GM19324 (cell line): ENCODE measurements at regions not wholly inside any gene's neighbourhood (a gene's known extent, or its start where the extent isn't known, plus 50 kb on each side); places are given as distances from the start of the nearest gene placed in this dataset.
"Not testable (repeated sequence)": the region's sequence is repeated elsewhere in the genome, so short reads cannot be mapped to it uniquely, and the experiment has no call there.

Experiments
- ATAC-seq: cut with Tn5 transposase; IDR thresholded peaks from one replicate; pipeline ENCODE4 v1.9.1; 2021; ENCODE audit warnings: mild to moderate bottlenecking, moderate library complexity; ENCODE audit not compliant: unreplicated experiment, low FRiP score

DNA sequence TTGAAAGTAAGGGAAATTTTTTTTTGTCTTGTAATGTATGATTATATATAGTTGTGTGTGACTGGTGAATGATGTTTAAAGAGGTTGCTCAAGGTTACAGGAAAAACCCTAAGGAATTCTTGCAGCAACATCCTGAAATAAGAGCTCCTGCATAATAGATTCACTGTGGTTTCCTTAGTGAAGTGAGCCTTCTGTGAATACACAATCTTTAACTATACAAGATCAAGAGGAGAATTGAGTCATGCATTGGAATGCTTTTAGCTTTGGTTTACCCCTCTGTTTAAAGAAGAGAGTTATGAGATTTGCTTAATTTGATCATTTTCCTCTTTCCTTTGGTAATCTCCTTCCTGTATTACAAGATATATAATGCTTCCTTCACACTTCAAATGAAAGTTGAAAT is 141.6 kb upstream of the EYA4 start:
- no peak for ATAC-seq

DNA sequence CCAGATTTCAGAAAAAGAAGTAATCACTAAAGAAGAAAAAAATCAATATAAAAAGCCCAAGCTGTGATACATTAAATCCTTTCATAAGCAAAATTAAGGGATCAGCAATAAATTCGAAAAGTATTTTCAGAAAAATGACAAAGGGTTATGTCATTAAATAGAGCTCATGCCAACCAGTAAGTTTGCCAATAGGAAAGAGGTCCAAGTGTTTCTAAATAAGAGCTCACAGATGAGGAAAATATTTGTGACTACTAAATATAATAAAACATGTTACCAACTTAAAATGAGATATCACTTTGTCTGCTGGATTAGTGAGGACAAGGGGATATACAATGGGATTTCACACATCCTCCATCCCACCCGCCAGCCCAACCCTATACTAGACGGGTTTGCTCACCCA is 140.3 kb upstream of the EYA4 start:
- no peak for ATAC-seq

DNA sequence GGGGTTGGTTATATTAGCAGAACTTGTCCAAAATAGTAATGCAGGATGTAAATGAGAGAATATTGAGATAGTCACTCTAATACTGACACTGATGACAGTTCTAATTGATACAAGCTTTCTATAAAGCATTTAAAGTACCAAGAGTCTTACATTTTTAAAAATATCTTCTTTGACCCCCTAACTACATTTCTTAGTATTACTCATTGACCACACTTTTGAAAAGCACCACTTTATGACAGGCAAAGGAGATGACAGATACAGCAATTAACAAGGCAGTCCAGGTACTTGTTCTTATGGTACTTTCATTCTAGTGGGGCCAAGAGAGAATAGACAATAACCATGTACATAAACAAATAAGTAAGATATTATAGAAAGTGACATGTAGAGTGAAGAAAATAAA is 139.4 kb upstream of the EYA4 start:
- no peak for ATAC-seq

DNA sequence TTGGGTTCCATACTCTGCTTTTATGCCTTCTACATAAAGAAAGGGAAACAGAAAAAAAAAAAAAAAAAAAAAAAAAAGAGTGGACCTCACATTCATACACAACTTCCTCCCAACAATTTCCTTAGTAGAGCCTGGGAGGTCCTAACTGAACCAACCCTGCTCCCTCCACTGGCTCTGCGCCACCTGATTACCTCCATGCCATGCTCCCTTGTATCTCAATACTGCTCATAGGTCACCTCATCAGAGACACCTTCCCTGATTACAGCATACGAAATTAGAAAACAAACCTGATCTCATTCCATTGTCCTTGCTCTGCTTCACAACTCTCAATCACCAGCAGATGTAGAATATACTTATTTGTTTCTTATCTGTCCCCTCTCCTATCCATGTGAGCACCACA is 134.2 kb upstream of the EYA4 start:
- ATAC-seq: no peak

DNA sequence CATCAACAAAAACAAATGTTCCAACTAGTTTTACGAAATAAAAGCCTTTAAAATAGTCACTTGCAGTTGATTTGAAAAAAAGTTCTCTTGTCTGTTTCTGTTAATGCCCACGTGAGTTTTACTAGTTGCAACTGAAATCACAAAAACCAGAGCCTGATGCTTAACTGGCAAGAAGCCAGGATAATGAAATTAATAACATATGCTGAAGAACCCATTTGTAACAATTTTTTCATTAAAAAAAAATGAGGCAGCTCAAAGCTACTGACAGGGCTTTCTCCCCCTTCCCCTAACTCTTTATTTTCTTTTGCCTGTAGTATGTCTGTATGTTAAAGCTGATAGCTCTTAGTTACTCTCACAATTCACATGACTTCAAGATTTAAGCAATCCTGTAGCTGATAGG is 132.7 kb upstream of the EYA4 start:
- ATAC-seq: no peak

DNA sequence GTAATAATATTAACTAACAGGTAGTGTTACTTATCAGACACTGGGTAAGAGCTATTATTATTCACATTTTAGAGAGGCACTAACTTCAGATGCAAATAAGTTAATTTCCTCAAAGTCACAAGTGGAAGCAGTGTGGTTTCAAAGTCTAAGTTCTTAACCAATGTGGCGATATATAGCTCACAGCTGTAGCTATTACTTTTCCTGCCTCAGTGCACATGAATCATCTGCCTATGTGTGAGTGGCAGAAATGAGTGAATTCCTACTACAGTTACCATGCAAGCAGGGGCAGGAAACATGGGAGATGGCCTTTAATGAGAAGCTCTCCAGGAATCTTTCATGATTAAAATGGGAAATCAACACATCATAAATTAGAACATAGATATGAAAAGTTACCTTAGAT is 126.2 kb upstream of the EYA4 start:
- no peak for ATAC-seq

DNA sequence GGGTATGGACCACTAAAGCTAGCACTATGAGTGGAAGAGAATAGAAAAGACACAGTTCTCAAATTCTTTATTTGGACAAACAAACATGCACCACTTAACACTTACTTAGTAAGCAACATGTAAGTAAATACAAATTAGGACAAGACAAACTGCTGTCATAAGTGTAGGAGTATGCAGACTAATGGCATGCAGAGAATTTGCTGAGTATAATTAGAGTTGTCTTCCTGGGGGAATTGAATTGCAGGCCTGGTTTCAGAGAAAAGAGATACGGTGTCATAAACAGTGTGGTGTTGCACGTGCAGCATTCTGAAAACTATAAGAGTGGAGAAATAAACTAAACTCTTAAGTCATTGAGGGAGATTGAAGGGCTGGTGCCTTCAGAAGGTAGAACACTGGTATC is 125.2 kb upstream of the EYA4 start:
- no peak for ATAC-seq

DNA sequence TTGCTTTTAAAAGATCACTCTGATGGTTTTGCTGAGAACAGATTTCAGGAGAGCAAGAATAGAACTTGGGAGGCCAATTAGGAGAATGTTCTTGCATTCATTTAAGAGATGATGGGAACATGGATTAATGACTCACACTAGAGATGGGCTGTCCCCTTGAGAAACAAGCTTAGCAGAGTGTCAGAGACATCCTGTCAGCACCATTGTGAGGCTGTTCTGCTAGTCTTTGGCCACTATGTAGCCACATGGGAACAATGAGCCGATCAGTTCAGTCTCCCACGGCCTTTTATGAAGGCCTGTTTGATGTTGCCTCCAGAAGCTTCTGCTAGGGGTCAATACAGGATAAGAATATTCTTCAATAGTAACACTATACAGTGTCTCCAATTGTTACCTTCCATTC is 113.0 kb upstream of the EYA4 start:
- ATAC-seq: no peak

DNA sequence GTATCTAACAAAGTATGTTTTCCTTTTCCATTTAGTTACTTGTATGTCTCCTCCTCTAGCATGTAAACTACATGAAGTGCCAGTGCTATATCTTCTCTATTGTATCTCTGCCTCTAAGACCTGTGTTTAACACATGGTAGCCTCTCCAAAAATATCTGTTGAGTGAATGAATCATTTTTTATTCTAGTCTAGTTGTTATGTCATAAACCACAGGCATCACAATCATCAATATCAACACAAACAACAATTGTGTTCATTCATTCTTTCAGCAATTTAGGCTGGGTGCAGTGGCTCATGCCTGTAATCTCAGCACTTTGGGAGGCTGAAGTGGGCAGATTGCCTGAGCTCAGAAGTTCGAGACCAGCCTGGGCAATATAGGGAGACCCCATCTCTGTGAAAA is 111.6 kb upstream of the EYA4 start:
- no peak for ATAC-seq

DNA sequence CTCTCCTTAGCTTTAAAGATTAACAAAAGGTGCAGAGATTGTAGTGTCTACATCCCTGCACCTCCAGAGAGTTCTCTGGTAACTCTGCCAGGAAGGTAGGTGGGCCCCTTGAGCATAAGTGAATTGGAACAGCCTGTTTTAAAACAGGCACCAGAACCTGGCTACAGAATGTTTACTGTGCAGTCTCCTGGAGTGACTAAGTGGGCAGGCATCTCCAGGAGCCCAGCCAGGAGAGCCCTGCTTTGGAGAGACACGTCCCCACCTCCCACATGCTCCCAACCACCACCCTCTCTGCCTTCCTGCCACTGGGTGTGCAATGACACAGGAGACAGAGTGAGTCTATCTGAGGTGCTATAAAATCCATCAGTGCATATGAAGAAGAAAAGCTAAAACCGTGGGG is 110.3 kb upstream of the EYA4 start:
- ATAC-seq: no peak

DNA sequence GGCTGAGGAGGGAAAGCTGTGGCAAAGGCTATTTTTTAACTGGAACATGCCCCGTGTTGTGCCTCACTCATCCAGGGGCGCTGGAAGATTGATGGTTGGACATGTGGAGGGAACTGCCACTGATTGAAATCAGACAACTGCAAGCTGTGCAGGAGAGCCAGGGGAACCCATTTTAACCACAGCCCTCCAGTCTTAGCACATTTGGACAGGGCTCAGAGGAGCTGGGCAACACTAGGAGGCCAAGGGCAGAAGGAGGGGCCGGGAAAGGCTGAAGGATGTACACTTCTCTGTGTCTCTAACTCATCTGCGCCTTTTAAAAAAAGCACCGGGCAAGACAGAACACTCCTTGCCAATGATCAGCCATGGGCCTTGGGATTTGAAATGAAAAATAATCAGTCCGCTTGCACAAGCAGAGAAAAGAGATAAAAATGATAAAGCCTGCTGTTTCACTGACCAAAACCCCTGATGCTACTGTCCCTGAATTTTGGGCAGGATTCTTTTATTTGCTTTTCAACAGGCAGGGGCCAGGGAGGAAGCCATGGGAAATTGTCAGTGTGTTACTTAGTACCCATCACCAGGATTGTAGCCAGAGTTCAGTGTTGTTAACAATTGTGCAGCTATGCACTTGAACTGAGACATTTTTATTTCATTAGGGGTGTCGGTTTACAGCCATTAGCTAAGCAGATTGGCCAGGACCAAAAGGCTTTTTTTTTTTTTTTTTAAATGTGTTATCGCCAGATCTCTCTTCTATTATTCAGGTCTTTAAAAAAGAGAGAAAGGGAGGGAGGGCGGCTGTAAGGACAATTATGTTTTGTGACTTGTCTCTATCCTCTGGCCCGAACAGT is 109.3 kb upstream of the EYA4 start:
- ATAC-seq: no peak

DNA sequence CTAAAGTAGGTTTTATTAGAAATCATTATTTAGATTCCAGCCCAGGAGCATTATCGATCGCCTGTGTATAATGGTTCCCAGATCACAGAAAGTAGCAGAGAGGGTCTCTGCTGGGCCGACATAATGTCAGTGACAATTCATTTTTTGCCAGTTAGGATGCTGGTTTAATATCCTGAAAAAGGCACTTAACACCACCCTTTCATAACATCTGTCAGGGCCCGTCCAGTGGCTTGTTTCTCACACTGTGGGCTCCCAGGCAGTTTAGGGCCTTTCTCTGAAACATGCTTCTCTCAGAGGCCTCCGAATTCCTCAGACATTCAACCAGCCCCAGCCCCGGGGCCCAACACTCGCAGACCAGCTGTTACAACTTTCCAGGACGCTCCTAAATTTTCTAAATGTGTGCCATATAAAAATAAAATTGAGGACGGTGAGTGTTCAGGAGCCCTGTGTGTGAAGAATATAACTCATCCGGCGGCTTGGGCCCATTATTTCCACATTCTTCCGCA is 108.6 kb upstream of the EYA4 start:
- no peak for ATAC-seq

DNA sequence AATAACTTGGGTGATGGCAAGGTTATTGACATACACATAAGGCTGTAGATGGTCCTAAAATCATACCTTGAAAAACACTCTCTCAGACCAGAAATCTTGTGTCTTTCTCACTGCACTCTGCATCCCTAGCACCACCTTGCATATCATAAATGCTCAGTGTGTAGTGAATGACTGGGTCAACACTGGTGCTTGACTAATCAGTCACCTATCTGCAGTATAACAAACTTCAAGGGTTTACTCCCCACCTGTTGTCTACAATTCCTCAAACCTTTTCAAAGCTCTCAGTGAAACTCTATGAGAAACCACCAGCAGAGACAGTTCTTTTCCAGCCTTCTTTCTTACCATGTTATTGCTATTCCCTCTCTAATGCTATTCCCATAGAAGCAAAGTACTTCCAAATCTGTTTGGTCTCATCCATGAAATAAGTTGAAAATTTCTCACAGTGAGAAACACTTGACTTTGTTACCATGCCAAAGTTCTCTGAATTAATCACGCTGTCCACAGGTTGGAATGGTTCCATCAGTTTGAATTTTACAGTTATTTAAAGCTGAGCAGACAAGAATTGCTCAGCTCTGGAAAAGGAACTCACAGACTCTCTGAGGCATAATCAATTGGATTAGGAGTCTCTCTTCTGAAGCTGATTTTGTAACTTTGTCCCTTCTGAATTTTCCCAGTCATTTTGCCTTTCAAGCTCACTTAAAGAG is 104.8 kb upstream of the EYA4 start:
- no peak for ATAC-seq

DNA sequence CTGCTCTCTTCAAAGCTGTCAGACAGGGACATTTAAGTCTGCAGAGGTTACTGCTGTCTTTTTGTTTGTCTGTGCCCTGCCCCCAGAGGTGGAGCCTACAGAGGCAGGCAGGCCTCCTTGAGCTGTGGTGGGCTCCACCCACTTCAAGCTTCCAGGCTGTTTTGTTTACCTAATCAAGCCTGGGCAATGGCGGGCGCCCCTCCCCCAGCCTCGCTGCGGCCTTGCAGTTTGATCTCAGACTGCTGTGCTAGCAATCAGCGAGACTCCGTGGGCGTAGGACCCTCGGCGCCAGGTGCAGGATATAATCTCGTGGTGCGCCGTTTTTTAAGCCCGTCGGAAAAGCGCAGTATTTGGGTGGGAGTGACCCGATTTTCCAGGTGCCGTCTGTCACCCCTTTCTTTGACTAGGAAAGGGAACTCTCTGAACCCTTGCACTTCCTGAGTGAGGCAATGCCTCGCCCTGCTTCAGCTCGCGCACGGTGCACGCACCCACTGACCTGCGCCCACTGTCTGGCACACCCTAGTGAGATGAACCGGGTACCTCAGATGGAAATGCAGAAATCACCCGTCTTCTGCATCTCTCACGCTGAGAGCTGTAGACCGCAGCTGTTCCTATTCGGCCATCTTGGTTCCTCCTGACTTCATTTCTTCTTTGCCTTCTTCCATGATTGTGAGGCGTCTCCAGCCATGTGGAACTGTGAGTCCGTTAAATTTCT is 93.5 kb upstream of the EYA4 start:
- not testable (repeated sequence) for ATAC-seq

DNA sequence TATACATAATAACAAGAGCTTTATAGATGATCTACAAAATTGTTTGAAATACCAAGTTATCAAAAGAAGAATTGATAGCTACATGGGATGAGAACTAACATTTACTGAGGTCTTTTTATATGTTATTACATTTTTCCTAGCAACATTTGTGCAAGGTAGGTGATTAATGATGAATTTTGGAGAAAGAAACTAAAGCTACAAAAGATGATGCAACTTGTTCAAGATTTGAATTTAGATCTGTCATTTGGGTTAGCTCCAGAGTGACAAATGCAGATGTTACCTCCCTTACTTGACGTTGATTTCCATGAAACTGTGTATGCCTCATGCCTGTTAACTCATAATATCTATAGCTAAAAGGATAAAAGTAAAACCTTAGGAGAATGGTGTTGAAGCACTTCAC is 84.5 kb upstream of the EYA4 start:
- ATAC-seq: no peak

DNA sequence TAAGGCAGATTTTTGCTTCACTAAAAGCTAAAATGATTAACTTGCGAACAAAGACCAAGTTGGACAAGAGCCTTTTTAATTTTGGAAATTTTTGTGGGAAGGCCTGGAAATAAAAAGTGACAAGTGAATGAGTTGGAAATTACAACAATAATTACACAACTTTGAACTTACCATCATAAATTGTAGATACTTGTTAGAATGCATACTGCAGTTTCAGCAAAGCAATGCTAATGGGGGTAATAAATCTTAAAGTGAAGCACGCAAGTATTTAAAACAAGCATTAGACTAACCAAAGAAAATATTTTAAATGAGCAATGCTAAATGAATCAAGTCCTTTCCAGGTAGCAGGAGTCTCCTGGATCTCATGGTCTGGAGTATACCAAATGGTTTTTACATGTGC is 83.2 kb upstream of the EYA4 start:
- ATAC-seq: no peak

DNA sequence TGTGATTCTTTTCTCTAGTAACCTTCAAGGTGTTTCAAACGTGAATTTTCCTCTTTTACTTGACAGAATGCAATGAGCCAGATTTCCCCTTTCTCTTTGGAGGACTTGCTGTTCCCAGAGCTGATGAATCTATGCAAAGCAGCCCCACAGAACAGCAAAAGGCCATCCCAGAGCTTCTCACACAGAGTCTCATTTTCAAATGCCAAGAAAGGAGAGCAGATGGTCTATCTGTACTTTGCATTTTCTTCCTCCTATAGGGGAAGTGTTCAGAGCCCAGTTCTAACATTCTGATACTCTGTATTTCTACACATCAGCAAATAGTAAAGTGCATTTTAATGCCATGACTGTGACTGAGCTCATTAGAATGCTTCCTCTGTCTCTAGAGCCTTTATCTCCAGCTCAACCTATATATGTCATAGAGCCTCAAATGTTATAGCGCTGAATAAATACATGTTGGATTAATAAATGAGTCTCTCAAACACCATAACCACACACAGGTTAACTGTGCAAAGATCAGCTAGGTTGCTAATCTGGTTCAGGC is 81.8 kb upstream of the EYA4 start:
- no peak for ATAC-seq

DNA sequence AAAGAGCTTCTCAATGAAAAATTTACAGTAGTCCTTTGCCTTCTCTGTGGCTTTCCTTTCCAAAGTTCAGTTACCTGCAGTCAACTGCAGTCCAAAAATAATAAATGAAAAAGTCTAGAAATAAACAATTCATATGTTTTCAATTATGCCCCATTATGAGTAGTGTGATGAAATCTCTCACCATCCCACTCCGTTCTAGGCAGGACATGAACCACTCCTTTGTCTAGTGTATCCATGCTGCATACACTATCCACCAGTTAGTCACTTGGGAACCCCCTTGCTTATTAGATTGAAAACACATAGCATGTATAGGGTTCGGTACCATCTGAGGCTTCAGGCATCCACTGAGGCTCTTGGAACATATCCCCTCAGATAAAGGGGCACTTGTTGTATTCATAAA is 80.6 kb upstream of the EYA4 start:
- ATAC-seq: no peak

DNA sequence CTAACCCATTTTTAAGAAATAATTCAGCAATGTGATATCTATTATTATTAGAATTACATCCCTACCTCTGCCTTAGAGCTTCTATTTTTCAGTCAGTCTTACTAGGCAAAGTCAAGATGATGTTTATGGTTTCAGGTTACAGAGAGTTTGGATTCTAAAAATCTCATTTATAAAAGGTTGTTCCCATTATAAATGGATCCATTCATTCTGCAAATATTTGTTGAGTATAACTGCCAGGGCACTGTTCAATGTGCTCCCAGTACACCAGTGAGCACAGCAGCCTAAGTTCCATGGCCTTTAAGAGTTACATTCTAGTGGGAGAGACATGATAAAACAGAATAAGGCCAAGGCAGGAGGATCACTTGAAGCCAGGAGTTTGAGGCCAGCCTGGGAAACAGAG is 75.9 kb upstream of the EYA4 start:
- no peak for ATAC-seq

DNA sequence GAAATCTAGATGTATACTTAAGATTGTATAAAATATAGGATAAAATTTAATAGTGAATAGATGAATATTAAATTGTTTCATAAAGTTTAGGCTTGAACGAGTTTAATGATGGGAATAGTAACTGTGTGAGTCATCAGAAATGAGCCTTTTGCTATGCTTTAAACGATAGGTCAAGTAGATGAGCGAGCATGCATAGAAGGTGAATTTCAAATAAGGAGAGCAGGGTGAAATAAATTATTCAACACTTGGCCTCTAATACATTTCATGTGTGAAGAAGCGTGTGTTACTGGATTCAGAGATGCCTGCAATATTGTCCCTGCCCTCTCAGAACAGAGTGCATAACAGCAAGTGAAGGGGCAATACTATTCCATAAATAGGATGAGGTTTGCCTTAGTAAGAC is 74.4 kb upstream of the EYA4 start:
- ATAC-seq: no peak

DNA sequence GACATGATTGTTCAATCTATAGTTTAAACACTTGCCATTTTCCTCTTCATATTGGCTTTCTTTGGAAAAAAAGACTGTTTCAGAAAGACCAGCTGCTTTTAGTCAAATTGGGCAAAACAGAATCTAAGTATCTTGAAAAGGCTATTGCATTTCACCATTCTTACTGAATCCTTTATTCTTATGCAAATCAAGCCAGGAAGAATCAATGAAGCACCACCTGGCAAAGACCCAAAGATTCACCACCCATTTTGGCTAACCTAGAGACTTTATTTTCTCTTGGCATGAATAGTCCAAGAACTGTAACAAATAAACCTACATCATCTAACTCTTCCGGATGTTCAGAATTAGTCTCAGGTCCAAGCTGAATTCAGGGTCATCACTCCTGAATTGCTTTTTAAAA is 71.3 kb upstream of the EYA4 start:
- ATAC-seq: no peak
